NCI-H82 treated with DMSO at 0.1 percent for 48 hours (cell line): ENCODE measurements at regions not wholly inside any gene's neighbourhood (a gene's known extent, or its start where the extent isn't known, plus 50 kb on each side); places are given as distances from the start of the nearest gene placed in this dataset.
"Not testable (repeated sequence)": the region's sequence is repeated elsewhere in the genome, so short reads cannot be mapped to it uniquely, and the experiment has no call there.

Source experiments
- DNase-seq: peaks from one replicate; lab custom pipeline; 2025; ENCODE audit not compliant: unreplicated experiment; lab: John Stamatoyannopoulos, UW

- DNase-seq: no peak
Observed at GRCh38 chr13:33547035-33547434, 261.5 kb upstream of the STARD13 start.

DNA sequence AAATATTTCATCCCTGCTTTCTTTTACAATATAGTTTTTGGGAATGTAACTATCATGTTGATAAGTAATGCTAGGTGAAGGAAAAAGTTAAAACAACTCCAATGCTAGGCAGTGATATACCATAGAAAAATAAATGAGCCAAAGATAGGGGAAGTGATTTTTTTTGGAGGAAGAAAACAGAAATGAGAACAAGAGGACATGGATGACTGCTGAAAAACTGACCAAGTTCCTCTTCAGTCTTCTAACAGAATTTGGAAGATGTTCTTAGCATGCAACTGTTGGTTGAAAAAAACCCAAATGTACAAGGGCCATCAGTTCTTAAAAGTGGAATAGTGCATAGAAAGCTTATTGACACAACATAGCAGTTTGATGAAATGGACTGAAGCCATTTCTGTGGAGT, 262.5 kb upstream of the STARD13 start:
- DNase-seq: no peak

DNA sequence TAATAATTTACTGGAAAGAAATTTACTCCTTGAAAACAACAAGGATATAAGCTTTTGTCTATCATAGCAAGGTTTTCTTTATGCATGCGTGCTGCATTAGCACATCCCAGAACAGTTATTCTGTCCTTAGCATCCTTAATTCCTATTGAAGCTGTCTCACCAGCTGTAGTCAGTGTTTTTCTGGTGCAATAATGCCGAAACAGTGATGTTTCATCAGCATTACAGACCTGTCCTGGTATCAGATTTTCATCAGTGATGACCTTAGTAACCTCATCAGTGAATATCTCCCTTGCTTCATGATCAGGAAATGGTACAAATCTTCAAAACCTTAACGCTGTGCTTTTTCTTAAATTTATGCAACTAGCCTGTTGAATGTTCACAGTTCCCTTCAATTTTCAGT, 264.7 kb upstream of the STARD13 start:
- no peak for DNase-seq

DNA sequence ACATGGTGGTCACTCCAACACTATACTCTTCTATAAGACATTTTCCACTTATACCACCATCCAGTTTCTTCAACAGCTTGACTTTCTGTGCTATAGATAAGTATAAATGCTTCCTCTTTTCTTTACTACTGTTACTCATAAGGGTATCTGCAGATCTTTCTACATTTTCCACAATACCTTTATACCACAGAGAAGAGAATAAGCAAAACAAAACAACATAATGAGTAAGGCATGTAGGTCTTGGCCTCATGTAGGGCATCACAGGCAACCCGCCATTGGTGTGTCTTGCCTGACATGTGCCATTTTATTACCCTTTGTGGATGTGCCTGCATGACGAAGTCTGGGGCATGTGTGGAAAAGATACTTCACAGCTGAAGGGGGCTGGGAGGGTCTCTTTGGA, 265.3 kb upstream of the STARD13 start:
- DNase-seq: no peak

GRCh38 chr13:33554919-33555791, 262.8 kb upstream of the RFC3 start:
- DNase-seq: peak; percentile 51

GRCh38 chr13:33556828-33557227, 261.1 kb upstream of the RFC3 start:
- no peak for DNase-seq

- no peak for DNase-seq
Observed at GRCh38 chr13:33560726-33561125, 257.2 kb upstream of the RFC3 start.

DNA sequence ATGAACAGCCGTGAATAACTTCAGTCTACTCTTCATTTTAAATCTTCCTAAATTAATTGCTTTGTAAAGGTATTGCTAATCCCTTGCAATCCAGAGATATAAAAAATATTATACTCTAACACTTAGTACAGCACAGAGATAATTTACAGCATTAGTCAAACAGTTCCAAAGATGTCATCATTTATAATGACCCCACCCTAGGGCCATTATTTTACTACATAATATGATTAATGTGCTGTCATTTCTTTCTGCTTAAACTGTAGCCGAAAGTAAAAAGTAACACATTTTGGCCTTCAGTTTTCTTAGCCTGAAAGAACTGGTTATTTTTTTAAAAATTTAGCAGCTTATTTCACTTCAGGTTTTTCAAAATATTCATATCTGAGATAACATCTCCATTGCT, 256.3 kb upstream of the RFC3 start:
- no peak for DNase-seq

- DNase-seq: no peak
Observed at GRCh38 chr13:33571618-33572017, 246.3 kb upstream of the RFC3 start.

DNA sequence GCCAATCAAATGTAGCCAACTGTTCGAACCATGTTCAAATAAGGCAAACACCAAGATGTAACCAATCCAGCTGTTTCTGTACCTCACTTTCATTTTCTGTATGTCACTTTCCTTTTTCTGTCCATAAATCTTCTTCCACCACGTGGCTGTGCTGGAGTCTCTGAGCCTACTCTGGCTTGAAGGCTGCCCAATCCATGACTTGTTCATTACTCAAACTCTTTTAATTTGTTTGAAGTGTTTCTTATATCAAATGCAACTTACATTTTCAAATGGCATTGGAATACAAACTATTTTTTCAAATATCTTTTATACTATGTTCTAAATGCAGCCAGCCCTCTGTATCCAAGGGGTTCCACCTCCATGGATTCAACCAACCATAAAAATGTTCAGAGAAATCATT, 245.6 kb upstream of the RFC3 start:
- DNase-seq: not testable (repeated sequence)

GRCh38 chr13:33575378-33575777, 242.6 kb upstream of the RFC3 start:
- DNase-seq: no peak

- no peak for DNase-seq
Observed at GRCh38 chr13:33577007-33577406, 240.9 kb upstream of the RFC3 start.

DNA sequence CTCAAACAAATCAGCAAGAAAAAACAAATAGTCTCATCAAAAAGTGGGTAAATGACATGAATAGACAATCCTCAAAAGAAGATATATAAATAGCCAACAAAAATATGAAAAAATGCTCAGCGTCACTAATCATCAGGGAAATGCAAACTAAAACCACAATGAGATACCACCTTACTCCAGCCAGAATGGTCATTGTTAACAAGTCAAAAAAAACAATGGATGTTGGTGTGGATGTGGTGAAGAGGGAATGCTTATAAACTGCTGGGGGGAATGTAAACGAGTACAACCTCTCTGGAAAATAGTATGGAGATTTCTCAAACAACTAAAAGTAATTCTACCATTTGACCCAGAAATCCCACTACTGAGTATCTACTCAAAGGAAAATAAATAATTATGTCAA, 239.2 kb upstream of the RFC3 start:
- DNase-seq: no peak

- no peak for DNase-seq
Observed at GRCh38 chr13:33582121-33582520, 235.8 kb upstream of the RFC3 start.

- DNase-seq: no peak
Observed at GRCh38 chr13:33583398-33583797, 234.6 kb upstream of the RFC3 start.

GRCh38 chr13:33590936-33591335, 227.0 kb upstream of the RFC3 start:
- DNase-seq: no peak

DNA sequence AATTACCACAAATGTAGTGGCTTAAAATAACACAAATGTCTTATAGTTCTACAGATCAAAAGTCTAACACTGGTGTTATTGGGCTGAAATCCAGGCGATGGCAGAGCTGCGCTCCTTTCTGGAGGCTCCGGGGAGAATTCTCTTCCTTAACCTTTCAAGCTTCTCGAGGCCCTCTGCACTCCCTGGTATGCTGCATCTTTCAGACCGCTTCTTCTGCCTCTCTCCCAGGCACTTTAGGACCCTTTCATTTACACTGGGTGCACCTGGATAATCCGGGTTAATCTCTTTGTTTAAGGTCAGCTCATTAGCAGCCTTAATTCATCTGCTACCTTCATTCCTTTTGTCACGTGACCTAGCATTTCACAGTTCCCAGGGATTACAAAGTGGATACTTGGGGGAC, 211.3 kb upstream of the RFC3 start:
- DNase-seq: peak; percentile 95

DNA sequence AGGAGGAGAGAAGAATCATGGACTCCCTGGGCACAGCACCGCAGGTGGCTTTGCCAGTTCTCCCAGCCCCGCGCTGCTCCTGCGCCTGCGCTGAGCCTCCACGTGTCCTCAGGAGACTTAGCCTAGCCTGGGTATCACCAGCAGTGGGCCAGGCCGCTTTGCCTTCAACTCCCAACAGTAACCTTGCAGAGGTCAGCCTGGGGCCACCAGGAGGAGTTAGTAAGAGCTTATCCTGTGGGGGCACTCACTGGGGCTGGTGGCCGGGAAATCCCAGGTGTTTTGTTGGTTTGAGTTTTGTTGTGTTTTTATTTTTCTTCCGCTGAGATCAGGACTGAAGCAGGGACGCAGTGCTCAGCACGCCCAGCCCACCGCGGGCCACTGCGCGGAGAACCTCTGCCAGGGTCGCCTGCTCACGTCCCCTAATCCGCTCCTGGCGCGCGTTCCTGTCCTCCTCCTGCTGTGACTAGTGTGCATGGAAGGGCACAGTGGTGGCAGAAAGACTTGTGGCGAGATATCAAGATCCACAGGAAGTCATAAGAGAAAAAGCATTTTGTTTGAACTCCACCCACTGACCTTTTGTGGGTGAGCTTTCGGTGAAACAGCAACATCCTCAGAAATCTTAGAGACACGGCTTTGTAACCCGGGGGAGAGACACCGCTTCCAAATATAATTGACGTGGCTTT, 207.4 kb upstream of the RFC3 start:
- no peak for DNase-seq

GRCh38 chr13:33611121-33611805, 206.7 kb upstream of the RFC3 start:
- no peak for DNase-seq

DNA sequence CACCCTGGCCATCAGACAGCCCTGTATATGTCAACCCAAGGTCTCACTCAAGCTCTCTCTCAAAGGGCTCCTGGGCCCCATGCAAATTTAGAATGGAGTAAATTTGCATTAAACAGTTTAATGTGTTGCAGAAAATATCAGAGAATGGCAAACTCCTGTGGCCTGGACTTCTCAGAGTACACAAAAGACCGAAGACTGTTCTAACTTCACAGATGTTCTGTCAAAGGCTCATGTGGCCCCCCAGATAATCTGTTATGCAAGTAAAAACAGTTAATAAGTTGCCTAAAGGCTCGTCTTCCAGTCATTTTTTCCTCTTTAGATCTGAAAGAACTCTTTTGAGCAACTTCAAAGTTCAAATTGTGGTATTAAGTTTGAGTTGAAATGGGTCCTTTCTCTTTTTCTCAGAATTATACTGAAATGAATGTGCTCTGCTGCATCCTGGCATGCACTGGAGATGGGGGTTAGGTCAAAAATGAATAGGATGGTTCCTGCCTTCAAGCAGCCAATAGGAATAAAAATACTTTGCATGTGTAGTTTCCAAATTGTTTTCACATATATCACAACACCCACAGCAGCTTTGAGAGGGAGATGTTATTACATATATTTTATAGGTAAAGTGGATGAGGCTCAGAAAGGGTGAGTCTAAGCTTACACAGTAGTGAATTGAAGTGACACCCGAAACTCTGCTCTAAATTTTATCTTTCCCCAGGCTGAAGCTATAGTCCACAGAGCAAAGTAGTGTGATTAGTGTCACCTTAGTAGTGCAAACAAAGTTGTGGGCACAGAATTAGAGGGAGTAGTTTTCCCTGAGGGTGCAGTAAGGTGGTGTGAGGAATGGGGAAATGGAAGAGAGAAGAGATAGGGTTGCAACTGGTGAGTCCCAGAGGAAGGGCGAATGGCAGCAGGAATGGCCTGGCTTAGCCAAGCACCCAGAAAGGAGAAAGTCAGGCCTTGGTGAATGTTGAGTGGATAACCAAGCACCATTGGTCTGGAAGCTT, 205.0 kb upstream of the RFC3 start:
- no peak for DNase-seq

DNA sequence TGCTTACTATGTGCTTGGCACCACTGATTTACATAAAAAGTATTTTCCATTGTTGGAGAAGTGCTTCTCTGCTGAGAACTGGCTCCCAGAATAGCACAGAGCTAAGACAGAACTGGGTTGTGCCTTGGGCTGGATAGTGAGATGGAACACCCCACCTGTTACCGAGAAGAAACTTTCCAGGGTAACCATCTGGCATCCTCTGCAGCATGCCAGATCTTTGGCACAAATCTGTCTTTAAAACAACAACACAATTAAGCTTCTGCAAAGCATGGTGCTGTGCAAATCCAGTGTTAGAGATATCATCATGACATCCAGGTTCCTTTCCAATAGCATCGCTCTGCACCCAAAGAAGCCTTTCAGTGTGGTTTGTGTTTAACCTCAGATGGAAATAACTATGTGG, 202.5 kb upstream of the RFC3 start:
- peak; percentile 80 for DNase-seq
